HG03097 (cell line): ENCODE measurements at regions not wholly inside any gene's neighbourhood (a gene's known extent, or its start where the extent isn't known, plus 50 kb on each side); places are given as distances from the start of the nearest gene placed in this dataset.

Source experiments
- ATAC-seq: cut with Tn5 transposase; IDR thresholded peaks from one replicate; pipeline ENCODE4 v1.9.1; 2021; ENCODE audit not compliant: unreplicated experiment, low FRiP score

- no peak for ATAC-seq
These were observed 625.9 kb upstream of the NRXN1 start for GRCh38 chr2:51657849-51658248.

- no peak for ATAC-seq
These were observed 618.8 kb upstream of the NRXN1 start for GRCh38 chr2:51650769-51651168.

DNA sequence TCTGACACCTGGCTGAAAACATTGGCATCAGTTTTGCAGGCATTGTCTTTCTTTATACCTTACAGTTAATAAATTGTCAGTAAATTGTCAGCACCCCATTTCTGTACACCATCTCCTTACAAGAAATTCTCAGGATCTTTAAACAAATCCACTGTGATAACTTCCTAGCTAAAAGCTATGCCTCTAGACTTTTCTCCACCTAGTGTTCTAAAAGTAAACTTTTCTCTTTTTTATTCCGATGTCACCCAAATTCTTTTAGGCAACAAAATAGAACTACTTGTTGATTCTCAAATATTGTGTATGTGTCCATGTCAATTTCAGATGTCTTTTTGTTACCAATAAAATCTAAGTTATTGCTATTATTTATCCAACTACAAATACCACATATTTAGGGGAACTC lies 617.4 kb upstream of the NRXN1 start:
- no peak for ATAC-seq

DNA sequence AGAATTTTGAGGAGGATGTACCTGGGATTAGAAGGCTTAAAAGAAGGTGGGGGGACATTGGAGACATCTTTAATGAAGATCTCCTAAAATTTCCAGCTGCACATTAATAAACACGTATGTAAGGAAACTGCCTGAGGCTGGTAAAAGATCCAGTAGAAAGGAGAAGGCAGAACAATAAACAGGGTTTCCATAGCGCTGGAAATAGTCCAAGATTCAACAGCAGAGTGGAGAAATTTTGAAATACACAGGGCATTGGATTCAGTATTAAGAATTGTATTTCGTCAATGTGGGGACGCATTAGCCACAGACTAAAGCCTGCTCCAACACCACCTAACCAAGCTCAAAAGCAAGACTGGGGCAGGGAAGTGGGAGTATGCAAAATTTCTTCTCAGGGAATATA lies 606.9 kb upstream of the NRXN1 start:
- no peak for ATAC-seq

DNA sequence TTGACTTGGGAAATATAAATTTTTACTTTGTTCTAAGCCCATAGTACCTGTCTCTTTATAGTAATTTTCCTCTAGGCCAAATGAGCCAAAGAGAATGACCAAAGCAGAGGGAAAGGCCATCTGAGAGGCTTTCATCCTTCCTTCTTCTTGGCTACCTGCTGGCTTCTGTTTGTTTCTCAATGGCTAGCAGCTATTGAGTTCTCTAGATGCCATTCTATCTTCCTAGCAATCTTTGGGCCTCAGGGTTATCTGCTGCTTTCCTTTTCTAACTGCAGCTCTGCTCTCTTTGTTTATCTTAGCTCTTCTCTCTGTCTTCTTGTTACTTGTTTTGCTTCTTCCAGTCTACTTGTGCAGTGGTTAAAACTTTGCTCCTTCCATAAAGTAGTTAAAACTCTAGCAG lies 601.1 kb upstream of the NRXN1 start:
- ATAC-seq = no peak

DNA sequence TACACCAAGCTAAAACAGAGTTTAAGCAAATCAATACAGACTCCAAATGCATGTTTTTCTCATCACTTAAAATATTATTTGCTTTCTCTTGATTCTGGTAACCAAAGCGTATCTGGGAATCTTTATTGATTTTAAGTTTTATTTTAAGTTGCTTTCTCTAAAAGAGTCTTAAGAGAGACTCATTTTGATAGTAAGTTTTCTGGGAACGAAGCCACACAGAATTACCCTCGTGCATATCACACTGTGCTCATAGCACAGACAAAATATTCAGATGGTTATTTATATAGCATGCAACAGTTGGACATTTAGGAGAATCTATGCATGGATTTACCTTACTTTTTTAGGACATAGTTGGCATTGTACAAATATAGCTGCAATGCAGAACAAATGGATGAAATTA lies 597.5 kb upstream of the NRXN1 start:
- no peak for ATAC-seq

- ATAC-seq = no peak
These were observed 597.0 kb upstream of the NRXN1 start for GRCh38 chr2:51628917-51629316.

GRCh38 chr2:51624995-51625394 lies 593.1 kb upstream of the NRXN1 start:
- ATAC-seq = no peak

GRCh38 chr2:51620796-51621195 lies 588.9 kb upstream of the NRXN1 start:
- no peak for ATAC-seq

DNA sequence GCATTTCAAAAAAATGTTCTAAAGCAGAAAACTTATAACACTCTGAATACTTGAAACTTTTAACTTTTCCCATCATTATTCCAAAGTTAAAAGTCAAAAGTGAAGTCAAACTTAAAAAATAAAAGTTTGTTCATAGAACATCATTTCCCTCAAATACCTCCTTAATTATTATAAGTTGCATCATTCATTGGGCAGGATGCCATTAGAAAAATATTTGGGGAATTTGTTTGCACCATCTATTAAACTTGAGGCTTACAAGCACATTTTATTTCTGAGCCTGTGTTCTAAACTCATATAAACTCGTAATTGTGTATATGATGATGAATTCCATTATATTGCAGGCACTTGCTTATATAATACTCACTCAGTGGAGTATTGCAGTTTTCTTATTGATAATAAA lies 588.0 kb upstream of the NRXN1 start:
- ATAC-seq = no peak

GRCh38 chr2:51612387-51612786 lies 580.5 kb upstream of the NRXN1 start:
- ATAC-seq = no peak

- no peak for ATAC-seq
These were observed 569.8 kb upstream of the NRXN1 start for GRCh38 chr2:51601706-51602105.

DNA sequence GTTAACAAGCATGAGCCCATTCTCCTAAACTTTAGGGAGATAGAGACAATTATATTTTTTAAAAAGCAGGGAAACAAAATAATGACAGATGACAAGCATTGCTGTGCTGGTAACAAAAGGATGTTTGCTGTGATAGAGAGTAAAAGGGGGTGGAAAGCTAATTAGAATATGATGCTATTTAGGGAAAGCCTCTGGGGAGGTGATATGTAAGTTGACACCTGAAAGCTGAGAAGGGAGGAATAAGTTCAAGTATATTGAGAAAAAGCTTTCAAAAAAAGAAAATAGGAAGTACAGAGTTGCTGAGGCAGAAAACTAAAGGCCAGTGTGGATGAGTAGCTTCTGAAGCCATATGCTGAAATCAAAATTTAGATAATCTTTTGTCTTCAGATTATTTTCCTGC lies 565.2 kb upstream of the NRXN1 start:
- no peak for ATAC-seq

DNA sequence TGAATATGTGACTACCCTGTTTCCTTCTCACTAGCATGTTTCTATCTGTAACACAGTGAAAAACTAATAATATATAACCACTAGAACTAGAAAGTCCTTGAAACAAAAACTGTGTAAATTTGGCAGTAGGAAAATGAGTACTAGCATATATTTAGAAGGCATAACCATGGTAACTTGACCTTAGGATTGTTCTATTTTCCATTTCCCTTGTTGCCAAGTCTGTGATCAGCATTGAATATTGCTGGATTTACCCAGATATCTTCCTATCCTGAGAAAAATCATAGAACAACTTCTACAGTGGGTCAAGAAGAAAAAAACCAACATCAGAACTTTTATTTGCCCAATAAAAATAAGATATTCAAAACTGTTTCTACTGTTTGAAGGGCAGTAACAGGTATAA lies 563.9 kb upstream of the NRXN1 start:
- no peak for ATAC-seq

DNA sequence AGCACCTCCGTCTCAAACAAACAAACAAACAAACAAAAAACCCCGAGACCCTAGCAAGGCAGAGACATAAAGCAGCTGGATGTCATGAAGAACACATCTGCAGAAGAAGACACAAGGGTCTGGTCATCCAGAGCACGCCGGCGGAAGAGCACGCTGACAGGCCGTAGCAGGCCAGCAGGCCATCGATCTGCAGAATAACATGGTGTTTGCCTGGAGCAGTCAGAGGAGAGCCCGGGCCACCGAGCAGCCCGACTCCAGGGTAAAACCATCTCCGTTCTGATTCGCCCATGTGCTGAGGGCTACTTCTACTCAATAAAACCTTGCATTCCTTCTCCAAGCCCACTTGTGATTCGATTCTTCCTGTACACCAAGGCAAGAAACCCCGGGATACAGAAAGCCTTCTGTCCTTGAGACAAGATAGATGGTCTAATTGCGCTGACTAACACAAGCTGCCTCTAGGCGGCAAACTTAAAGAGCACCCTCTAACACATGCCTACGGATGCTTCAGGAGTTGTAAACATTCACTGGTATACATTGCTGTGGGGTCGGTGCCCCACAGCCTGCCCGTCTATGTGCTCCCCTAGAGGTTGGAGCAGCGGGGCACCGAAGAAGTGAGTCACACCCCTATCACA lies 549.8 kb upstream of the NRXN1 start:
- ATAC-seq = no peak

- ATAC-seq = no peak
These were observed 547.5 kb upstream of the NRXN1 start for GRCh38 chr2:51579412-51579811.

DNA sequence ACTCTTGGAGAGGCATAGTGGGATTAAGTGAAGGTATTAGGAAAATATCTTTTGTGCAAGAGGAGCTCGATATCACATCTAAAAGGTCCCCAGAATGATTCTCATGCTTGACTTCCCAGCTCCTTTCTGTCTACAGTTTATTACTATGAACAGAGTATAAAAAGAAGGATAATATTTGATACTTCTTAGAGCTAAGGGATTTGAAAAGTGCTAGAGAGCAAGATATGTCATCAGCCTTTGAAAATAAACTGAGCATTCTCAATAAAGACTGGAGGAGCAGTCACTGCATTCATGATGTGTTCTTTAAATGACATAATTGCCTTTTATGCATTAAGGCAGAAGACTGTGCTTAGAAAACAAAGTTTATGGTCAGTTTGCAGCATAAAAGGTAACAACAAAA lies 543.2 kb upstream of the NRXN1 start:
- ATAC-seq = no peak

DNA sequence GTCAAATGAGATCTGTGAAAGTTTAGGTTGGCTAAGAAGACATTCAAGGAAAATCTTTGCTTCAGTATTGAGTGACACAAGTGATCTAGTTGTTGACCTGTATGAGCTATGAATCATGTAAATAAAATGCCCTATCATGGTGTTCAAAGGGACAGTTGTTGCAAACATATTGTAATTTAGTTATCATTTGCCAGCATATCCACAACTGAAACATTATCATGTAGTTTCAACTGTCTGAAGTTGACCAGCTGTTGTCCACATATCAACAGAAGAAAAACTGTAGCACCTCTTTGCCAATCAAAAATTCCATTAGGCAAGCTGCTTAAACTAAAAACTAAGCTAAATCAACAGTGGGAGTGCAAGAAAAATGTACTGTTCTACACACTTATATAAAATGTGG lies 527.1 kb upstream of the NRXN1 start:
- no peak for ATAC-seq

GRCh38 chr2:51553476-51553875 lies 521.5 kb upstream of the NRXN1 start:
- no peak for ATAC-seq

- ATAC-seq = no peak
These were observed 503.8 kb upstream of the NRXN1 start for GRCh38 chr2:51535763-51536162.

DNA sequence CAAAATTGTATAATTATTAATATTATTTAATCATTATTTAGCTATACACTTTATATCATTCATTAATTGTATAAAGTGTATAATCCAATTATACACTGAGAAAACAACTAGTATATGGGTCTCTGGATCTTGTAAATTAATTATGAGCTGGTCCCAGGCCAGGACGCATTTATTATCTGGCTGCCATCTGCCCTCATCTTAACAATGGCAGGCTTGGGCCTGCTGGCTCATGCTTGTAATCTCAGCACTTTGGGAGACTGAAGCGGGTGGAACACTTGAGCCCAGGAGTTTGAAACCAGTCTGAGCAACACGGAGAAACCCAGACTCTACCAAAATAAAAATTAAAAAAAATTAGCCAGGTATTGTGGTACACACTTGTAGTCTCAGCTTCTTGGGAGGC lies 502.2 kb upstream of the NRXN1 start:
- ATAC-seq = no peak

GRCh38 chr2:51528156-51528555 lies 496.2 kb upstream of the NRXN1 start:
- ATAC-seq = no peak

DNA sequence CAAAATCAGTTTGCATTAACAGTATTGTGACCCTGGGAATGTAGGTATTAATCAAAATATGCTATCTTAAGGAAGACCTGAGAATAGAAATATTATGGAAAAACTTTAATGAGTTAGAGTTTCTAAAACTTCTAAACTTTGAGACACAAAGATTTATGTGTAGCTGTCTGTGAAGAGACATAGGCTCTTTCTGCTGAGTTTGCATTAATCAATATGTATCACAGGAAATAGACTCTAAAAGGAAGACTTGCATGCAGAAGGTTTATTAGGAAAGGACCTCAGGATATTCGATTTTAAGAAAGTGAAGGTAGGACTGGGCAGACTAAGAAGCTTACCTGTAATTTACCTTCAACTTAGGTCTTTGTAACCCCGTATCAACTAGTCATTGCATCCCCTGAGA lies 494.8 kb upstream of the NRXN1 start:
- ATAC-seq = no peak
